CD4-positive, alpha-beta T cell treated with Interleukin-4 for 1 hour (primary cell): ENCODE measurements at regions not wholly inside any gene's neighbourhood (a gene's known extent, or its start where the extent isn't known, plus 50 kb on each side); places are given as distances from the start of the nearest gene placed in this dataset.
A peak's percentile ranks its signal among the peaks of the same experiment; 100 is the strongest.

Experiments
- DNase-seq, 2 donors: peaks; one replicate each; pipeline ENCODE4 v3.0.0-alpha.2; 2020 to 2022

GRCh38 chr1:8167936-8168335 is 141.8 kb upstream of the ERRFI1 start:
- DNase-seq: no peak

GRCh38 chr1:8166406-8166805 is 140.3 kb upstream of the ERRFI1 start:
- DNase-seq: no peak

- DNase-seq: no peak
Observed at GRCh38 chr1:8165595-8166360, 139.7 kb upstream of the ERRFI1 start.

- no peak for DNase-seq
Observed at GRCh38 chr1:8164670-8165069, 138.6 kb upstream of the ERRFI1 start.

- no peak for DNase-seq
Observed at GRCh38 chr1:8163039-8163438, 136.9 kb upstream of the ERRFI1 start.

- no peak for DNase-seq
Observed at GRCh38 chr1:8162168-8162567, 136.1 kb upstream of the ERRFI1 start.

GRCh38 chr1:8161546-8162105 is 135.5 kb upstream of the ERRFI1 start:
- no peak for DNase-seq

GRCh38 chr1:8159470-8160024 is 133.4 kb upstream of the ERRFI1 start:
- no peak for DNase-seq

GRCh38 chr1:8158995-8159394 is 132.9 kb upstream of the ERRFI1 start:
- DNase-seq: no peak

GRCh38 chr1:8157765-8158164 is 131.7 kb upstream of the ERRFI1 start:
- DNase-seq: no peak

GRCh38 chr1:8155528-8156186 is 129.5 kb upstream of the ERRFI1 start:
- DNase-seq: no peak

GRCh38 chr1:8154621-8155052 is 128.5 kb upstream of the ERRFI1 start:
- DNase-seq: no peak

- no peak for DNase-seq
Observed at GRCh38 chr1:8153961-8154360, 127.9 kb upstream of the ERRFI1 start.

GRCh38 chr1:8152731-8153702 is 126.9 kb upstream of the ERRFI1 start:
- DNase-seq: peak; percentile 70 to 85

- DNase-seq: no peak
Observed at GRCh38 chr1:8151647-8152046, 125.5 kb upstream of the ERRFI1 start.

- peak; percentile 15 to 44 for DNase-seq
Observed at GRCh38 chr1:8149756-8150155, 123.6 kb upstream of the ERRFI1 start.

- no peak for DNase-seq
Observed at GRCh38 chr1:8147956-8148355, 121.8 kb upstream of the ERRFI1 start.

- no peak for DNase-seq
Observed at GRCh38 chr1:8146257-8146855, 120.2 kb upstream of the ERRFI1 start.

- no peak for DNase-seq
Observed at GRCh38 chr1:8145545-8146202, 119.6 kb upstream of the ERRFI1 start.

GRCh38 chr1:8144323-8144722 is 118.2 kb upstream of the ERRFI1 start:
- no peak for DNase-seq

- no peak for DNase-seq
Observed at GRCh38 chr1:8142955-8143629, 117.0 kb upstream of the ERRFI1 start.
